ENCODE measurements at regions not wholly inside any gene's neighbourhood (a gene's known extent, or its start where the extent isn't known, plus 50 kb on each side); places are given as distances from the start of the nearest gene placed in this dataset.

- TF ChIP-seq USF2 (IDR thresholded peaks at IDR 0.05; ENCODE audit: low read length) (no peak), TAF7 (optimal IDR thresholded peaks at IDR 0.05; ENCODE audit: borderline replicate concordance, low read depth, low read length) (no peak), GABPA (IDR thresholded peaks at IDR 0.05; ENCODE audit: borderline replicate concordance, insufficient read depth, low read length) (no peak), KDM5A (IDR thresholded peaks at IDR 0.05; ENCODE audit: low read length) (no peak), BACH1 (IDR thresholded peaks at IDR 0.05; ENCODE audit: low read length) (no peak)
Observed at GRCh38 chr7:41047211-41047610, 655.7 kb downstream of the INHBA start (continued).
